ENCODE measurements at regions not wholly inside any gene's neighbourhood (a gene's known extent, or its start where the extent isn't known, plus 50 kb on each side); places are given as distances from the start of the nearest gene placed in this dataset.
"Not testable (repeated sequence)": the region's sequence is repeated elsewhere in the genome, so short reads cannot be mapped to it uniquely, and the experiment has no call there.

- DNase-seq: not testable (repeated sequence)
These were observed 56.5 kb upstream of the ABHD2 start for GRCh38 chr15:89031637-89032285.

DNA sequence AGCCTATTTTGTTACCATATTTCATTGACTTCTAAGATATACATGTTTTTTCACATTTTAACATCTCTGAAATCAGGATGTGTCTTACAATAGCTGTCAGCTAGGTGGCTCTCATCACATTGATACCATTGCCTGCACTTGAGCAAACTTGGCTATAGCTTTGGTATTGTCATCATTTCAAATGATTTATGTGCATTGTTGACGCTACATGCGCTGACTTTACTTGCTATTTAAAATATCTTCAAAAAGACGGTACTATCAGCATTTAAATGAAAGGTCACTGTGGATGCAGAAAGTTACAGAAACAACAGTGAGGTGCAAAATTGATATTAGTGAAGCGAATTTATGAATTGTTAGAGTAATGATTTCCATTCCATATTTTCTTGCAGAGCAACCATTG lies 54.0 kb upstream of the ABHD2 start:
- peak; percentile 18 for DNase-seq

DNA sequence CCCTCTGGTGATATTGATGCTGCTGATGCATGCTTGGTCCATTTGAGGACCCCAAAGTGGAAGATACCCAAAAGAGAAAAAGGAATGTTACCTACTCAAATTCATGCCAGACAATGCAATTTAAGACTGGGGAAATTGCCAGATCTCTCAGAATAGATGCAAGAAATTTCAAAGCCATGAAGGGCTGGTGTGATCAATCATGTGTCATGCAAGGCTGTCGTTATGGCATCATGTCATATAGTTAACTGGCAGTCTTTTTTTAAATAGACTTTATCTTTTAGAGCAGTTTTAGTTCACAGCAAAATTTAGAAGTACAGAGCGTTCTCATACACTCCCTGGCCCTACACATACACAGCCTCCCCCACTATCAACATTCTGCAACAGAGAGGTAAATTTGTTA lies 53.1 kb upstream of the ABHD2 start:
- no peak for DNase-seq

GRCh38 chr15:89035658-89036057 lies 52.6 kb upstream of the ABHD2 start:
- no peak for DNase-seq

DNA sequence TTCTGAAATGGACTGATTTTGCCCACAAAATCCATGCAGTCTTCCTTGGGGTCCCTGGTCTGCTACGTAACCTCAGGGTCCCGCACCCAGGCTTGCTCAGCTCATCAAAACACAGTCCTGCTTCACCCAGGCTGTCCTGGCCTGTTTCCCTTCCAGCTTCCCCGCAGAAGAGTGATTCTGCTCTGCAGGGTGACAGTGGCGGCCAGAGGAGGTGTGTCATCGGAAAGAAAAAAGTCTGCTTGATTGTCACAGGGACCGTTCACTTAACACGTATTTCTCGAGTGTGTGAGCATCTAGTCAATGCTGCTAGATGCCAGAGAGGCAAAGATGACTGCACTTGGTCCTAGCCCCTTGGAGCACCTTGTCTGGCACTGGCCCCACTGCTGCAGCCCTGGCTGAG lies 50.1 kb upstream of the ABHD2 start:
- DNase-seq: no peak
